ENCODE measurements at regions not wholly inside any gene's neighbourhood (a gene's known extent, or its start where the extent isn't known, plus 50 kb on each side); places are given as distances from the start of the nearest gene placed in this dataset.
A peak's percentile ranks its signal among the peaks of the same experiment; 100 is the strongest.

DNA sequence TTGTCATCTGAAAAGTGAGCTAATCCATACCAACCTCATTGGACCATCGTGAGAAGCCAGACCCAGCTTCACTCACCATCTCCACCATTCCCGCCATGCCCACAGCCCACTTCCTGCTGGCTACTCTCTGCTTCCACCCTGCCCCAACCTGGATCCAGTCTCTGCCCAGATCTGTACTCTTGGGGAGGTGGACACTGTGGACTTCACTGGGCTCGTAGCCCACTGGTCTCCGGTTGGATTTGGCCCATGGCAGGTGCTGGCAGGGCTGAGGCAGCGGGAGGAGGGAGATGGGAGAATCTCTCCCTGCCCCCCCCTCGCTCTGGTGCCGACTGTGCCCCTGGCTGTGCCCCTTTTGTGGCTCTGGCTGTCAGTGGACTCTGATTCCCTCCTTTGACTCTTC lies 193.8 kb downstream of the ABHD5 start:
- Histone ChIP-seq H3K27ac (ENCODE audit: low read depth in 1 of 2, low read length in 2 of 2) (peak overlapping the region in 1 of 2 donors; percentile 46), H3K36me3 (ENCODE audit: control insufficient read depth in 1 of 2, insufficient read depth in 2 of 2, low read length in 1 of 2) (no peaks in the 10 kb centered on the region), H3K4me3 (ENCODE audit: low read length in 2 of 2) (no peak overlapping the region), H3K9me3 (ENCODE audit: control insufficient read depth, low read length) (no peaks in the 10 kb centered on the region), H3K27me3 (ENCODE audit: control insufficient read depth in 1 of 2, insufficient read depth in 2 of 2, low read length in 1 of 2) (no peaks in the 10 kb centered on the region), H3K4me1 (ENCODE audit: control insufficient read depth in 1 of 2, insufficient read depth in 2 of 2, low read length in 2 of 2) (peaks cover 0 to 3% of the 10 kb centered on the region in 2 donors)
- intact Hi-C loops (cut with DNase I): no loop called here
- 38 to 44% methylated on average over 7 of the region's 7 CpGs for WGBS, 2 donors
- DNase-seq (no peak), ATAC-seq (ENCODE audit: low FRiP score) (peak; percentile 26)

- DNase-seq: no peak
- WGBS, 2 donors: 6 to 7% methylated on average over 3 of the region's 3 CpGs
- intact Hi-C loops (cut with DNase I): no loop called here
- no peaks in the 10 kb centered on the region for H3K27me3 ChIP-seq (ENCODE audit: control insufficient read depth in 1 of 2, insufficient read depth in 2 of 2, low read length in 1 of 2)
- H3K36me3 ChIP-seq (ENCODE audit: control insufficient read depth in 1 of 2, insufficient read depth in 2 of 2, low read length in 1 of 2): no peaks in the 10 kb centered on the region
- ATAC-seq (ENCODE audit: low FRiP score): no peak
- peaks cover 0 to 3% of the 10 kb centered on the region in 2 donors for H3K4me1 ChIP-seq (ENCODE audit: control insufficient read depth in 1 of 2, insufficient read depth in 2 of 2, low read length in 2 of 2)
- H3K27ac ChIP-seq (ENCODE audit: low read depth in 1 of 2, low read length in 2 of 2): peak overlapping the region in 1 of 2 donors; percentile 52
- H3K9me3 ChIP-seq (ENCODE audit: control insufficient read depth, low read length): no peaks in the 10 kb centered on the region
- no peak overlapping the region for H3K4me3 ChIP-seq (ENCODE audit: low read length in 2 of 2)
These were observed 195.3 kb downstream of the ABHD5 start for GRCh38 chr3:43885908-43886618.

GRCh38 chr3:43892061-43892460 lies 201.3 kb downstream of the ABHD5 start:
- Histone ChIP-seq H3K27ac (ENCODE audit: low read depth in 1 of 2, low read length in 2 of 2) (no peak overlapping the region), H3K4me1 (ENCODE audit: control insufficient read depth in 1 of 2, insufficient read depth in 2 of 2, low read length in 2 of 2) (no peaks in the 10 kb centered on the region), H3K9me3 (ENCODE audit: control insufficient read depth, low read length) (no peaks in the 10 kb centered on the region), H3K27me3 (ENCODE audit: control insufficient read depth in 1 of 2, insufficient read depth in 2 of 2, low read length in 1 of 2) (no peaks in the 10 kb centered on the region), H3K4me3 (ENCODE audit: low read length in 2 of 2) (no peak overlapping the region), H3K36me3 (ENCODE audit: control insufficient read depth in 1 of 2, insufficient read depth in 2 of 2, low read length in 1 of 2) (no peaks in the 10 kb centered on the region)
- ATAC-seq (ENCODE audit: low FRiP score): no peak
- no peak for DNase-seq
- 39 to 45% methylated on average over 6 of the region's 6 CpGs for WGBS, 2 donors
- intact Hi-C loops (cut with DNase I): no loop called here

GRCh38 chr3:43892526-43892925 lies 201.8 kb downstream of the ABHD5 start:
- Histone ChIP-seq H3K27ac (ENCODE audit: low read depth in 1 of 2, low read length in 2 of 2) (no peak overlapping the region), H3K4me1 (ENCODE audit: control insufficient read depth in 1 of 2, insufficient read depth in 2 of 2, low read length in 2 of 2) (no peaks in the 10 kb centered on the region), H3K27me3 (ENCODE audit: control insufficient read depth in 1 of 2, insufficient read depth in 2 of 2, low read length in 1 of 2) (no peaks in the 10 kb centered on the region), H3K9me3 (ENCODE audit: control insufficient read depth, low read length) (no peaks in the 10 kb centered on the region), H3K36me3 (ENCODE audit: control insufficient read depth in 1 of 2, insufficient read depth in 2 of 2, low read length in 1 of 2) (no peaks in the 10 kb centered on the region), H3K4me3 (ENCODE audit: low read length in 2 of 2) (no peak overlapping the region)
- 42 to 45% methylated on average over 7 of the region's 7 CpGs for WGBS, 2 donors
- no peak for DNase-seq
- no peak for ATAC-seq (ENCODE audit: low FRiP score)
- intact Hi-C loops (cut with DNase I): no loop called here

DNA sequence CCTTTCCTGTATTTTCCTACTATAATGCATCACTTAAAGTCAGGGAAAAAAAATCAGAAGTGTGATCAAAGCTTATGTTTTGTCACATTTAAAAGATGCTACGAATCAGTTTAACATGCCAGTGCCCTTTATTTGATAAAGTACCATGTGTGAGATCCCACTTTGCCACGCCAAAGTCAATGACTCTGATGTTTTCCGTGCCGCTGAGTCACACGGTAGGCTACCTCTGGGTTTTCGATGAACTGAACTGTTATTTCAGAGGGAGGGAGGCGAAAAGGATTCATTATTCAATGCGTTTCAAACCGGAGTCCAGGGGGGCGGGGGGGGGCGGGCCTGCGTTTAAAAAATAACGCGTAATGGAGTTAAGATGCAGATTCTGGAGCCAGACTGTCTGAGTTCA lies 203.0 kb downstream of the ABHD5 start:
- H3K9me3 ChIP-seq (ENCODE audit: control insufficient read depth, low read length): no peaks in the 10 kb centered on the region
- no peaks in the 10 kb centered on the region for H3K27me3 ChIP-seq (ENCODE audit: control insufficient read depth in 1 of 2, insufficient read depth in 2 of 2, low read length in 1 of 2)
- DNase-seq (no peak), ATAC-seq (ENCODE audit: low FRiP score) (no peak)
- intact Hi-C loops (cut with DNase I): no loop called here
- H3K36me3 ChIP-seq (ENCODE audit: control insufficient read depth in 1 of 2, insufficient read depth in 2 of 2, low read length in 1 of 2): no peaks in the 10 kb centered on the region
- peak overlapping the region; percentile 21 to 54 for H3K4me3 ChIP-seq (ENCODE audit: low read length in 2 of 2)
- WGBS, 2 donors: 2 to 3% methylated on average over 14 of the region's 14 CpGs
- H3K4me1 ChIP-seq (ENCODE audit: control insufficient read depth in 1 of 2, insufficient read depth in 2 of 2, low read length in 2 of 2): no peaks in the 10 kb centered on the region
- peak overlapping the region in 1 of 2 donors; percentile 31 for H3K27ac ChIP-seq (ENCODE audit: low read depth in 1 of 2, low read length in 2 of 2)

DNA sequence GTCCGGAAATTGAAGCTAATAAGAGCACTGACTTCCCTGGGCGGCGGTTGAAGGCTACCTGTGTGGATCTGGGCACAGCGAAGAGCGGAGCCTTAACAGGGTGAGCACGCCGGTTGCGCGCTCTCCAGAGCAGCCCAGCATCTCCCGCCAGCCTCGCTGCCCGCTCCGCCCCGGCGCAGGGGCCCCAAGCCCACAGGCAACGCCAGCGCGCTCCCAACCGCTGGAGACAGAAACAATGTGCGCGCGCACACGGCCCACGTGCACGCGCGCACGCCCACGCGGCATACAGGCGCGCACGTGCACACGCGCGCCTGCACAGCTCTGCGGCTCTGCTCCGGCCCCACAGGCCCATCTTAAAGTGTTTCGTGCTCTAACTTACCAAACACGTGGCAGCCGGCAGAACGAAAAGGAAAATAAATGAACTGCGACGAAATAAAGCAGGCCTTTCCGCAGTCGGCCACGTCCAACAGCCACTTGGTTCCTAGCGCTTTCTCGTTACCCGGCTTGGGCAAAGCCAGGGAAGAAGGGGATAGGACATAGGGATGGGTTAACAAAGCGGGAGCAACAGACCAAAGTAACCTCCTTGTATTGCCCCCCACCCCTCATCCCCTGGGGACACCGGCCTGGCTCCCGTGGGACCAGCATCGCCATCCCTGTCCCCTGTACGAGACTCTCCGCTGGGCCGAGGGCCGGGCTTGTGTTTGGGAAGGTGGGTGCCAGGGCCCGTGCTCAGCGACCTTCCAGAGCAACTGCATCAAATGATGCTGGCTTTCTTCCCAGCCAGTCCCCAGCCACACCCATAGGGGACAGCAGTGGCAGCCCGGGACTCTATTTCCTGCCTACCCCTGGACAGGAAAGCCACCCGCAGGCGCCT lies 203.7 kb downstream of the ABHD5 start:
- 8 to 9% methylated on average over 63 of the region's 63 CpGs for WGBS, 2 donors
- DNase-seq (peak; percentile 69 to 92), ATAC-seq (ENCODE audit: low FRiP score) (peak; percentile 91)
- H3K27me3 ChIP-seq (ENCODE audit: control insufficient read depth in 1 of 2, insufficient read depth in 2 of 2, low read length in 1 of 2): no peaks in the 10 kb centered on the region
- intact Hi-C loops (cut with DNase I): no loop called here
- H3K27ac ChIP-seq (ENCODE audit: low read depth in 1 of 2, low read length in 2 of 2): peak overlapping the region in 1 of 2 donors; percentile 31
- H3K4me3 ChIP-seq (ENCODE audit: low read length in 2 of 2): peak overlapping the region; percentile 21 to 54
- no peaks in the 10 kb centered on the region for H3K36me3 ChIP-seq (ENCODE audit: control insufficient read depth in 1 of 2, insufficient read depth in 2 of 2, low read length in 1 of 2)
- H3K4me1 ChIP-seq (ENCODE audit: control insufficient read depth in 1 of 2, insufficient read depth in 2 of 2, low read length in 2 of 2): no peaks in the 10 kb centered on the region
- no peaks in the 10 kb centered on the region for H3K9me3 ChIP-seq (ENCODE audit: control insufficient read depth, low read length)

DNA sequence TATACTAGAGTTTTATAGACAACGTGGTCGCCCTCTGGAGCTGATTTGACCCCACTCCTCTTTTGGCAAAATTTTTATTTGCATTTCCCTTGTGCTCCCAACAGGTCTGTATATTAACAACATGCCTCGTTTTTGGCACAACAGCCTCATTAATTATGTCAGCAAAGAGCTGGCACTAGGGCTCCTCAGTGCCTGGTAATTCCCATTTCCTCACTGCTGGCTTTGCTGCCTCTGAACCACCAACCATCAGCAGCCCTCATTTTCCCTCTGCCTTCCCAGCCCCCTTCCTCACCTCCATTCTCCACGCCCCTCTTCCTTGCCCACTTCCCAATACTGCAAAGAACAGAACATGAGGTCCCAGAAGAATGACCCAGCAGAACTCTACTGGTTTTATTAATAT lies 204.8 kb downstream of the ABHD5 start:
- Histone ChIP-seq H3K4me1 (ENCODE audit: control insufficient read depth in 1 of 2, insufficient read depth in 2 of 2, low read length in 2 of 2) (no peaks in the 10 kb centered on the region), H3K4me3 (ENCODE audit: low read length in 2 of 2) (no peak overlapping the region), H3K27ac (ENCODE audit: low read depth in 1 of 2, low read length in 2 of 2) (no peak overlapping the region), H3K27me3 (ENCODE audit: control insufficient read depth in 1 of 2, insufficient read depth in 2 of 2, low read length in 1 of 2) (no peaks in the 10 kb centered on the region), H3K9me3 (ENCODE audit: control insufficient read depth, low read length) (no peaks in the 10 kb centered on the region), H3K36me3 (ENCODE audit: control insufficient read depth in 1 of 2, insufficient read depth in 2 of 2, low read length in 1 of 2) (no peaks in the 10 kb centered on the region)
- ATAC-seq (ENCODE audit: low FRiP score) (no peak), DNase-seq (no peak)
- WGBS, 2 donors: 77% methylated on average over 4 of the region's 4 CpGs
- intact Hi-C loops (cut with DNase I): no loop called here

DNA sequence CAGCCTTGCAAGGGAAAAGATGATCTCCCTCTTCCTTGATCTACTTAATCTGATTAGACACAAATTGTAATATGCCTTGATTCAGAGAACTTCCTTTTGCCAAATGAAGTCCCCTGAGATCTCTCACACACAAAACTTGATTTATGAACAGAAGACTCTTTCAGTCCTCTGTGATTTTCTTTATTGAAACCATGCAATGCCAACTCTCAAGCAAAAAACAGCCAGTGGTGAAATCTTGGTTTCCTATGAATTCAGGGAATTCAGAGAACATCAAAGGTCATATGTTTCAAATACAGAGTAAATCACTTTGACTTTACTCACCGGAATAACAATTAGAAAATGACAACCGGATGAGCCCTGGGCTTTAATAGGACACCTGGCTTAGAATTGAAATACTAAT lies 211.7 kb downstream of the ABHD5 start:
- H3K9me3 ChIP-seq (ENCODE audit: control insufficient read depth, low read length): no peaks in the 10 kb centered on the region
- H3K36me3 ChIP-seq (ENCODE audit: control insufficient read depth in 1 of 2, insufficient read depth in 2 of 2, low read length in 1 of 2): no peaks in the 10 kb centered on the region
- no peak for DNase-seq
- ATAC-seq (ENCODE audit: low FRiP score): no peak
- H3K4me3 ChIP-seq (ENCODE audit: low read length in 2 of 2): no peak overlapping the region
- 94 to 95% methylated on average over 2 of the region's 2 CpGs for WGBS, 2 donors
- H3K4me1 ChIP-seq (ENCODE audit: control insufficient read depth in 1 of 2, insufficient read depth in 2 of 2, low read length in 2 of 2): no peaks in the 10 kb centered on the region
- no peak overlapping the region for H3K27ac ChIP-seq (ENCODE audit: low read depth in 1 of 2, low read length in 2 of 2)
- intact Hi-C loops (cut with DNase I): no loop called here
- H3K27me3 ChIP-seq (ENCODE audit: control insufficient read depth in 1 of 2, insufficient read depth in 2 of 2, low read length in 1 of 2): no peaks in the 10 kb centered on the region

DNA sequence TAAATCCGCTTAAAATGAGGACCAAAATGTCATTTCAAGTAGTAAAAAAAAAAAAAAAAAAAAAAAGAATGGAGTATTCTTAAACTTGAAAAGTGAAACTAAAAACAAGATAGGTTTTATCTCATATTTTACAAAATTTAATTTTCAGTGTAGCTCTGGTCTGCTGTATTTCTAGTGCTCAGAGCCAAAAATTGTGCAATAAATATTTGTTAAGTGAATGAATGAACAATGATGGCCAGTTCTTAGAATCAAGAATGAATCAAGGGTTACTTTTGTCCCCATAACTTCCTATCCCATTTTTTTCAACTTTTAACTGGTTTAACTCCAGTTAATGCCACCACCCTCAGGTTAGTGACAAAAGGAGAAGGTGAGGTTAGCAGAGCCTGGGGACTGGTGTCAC lies 214.4 kb downstream of the ABHD5 start:
- no peak overlapping the region for H3K27ac ChIP-seq (ENCODE audit: low read depth in 1 of 2, low read length in 2 of 2)
- DNase-seq (no peak), ATAC-seq (ENCODE audit: low FRiP score) (no peak)
- no peaks in the 10 kb centered on the region for H3K4me1 ChIP-seq (ENCODE audit: control insufficient read depth in 1 of 2, insufficient read depth in 2 of 2, low read length in 2 of 2)
- H3K9me3 ChIP-seq (ENCODE audit: control insufficient read depth, low read length): no peaks in the 10 kb centered on the region
- 90 to 93% methylated on average over 1 of the region's 1 CpG for WGBS, 2 donors
- no peaks in the 10 kb centered on the region for H3K27me3 ChIP-seq (ENCODE audit: control insufficient read depth in 1 of 2, insufficient read depth in 2 of 2, low read length in 1 of 2)
- H3K36me3 ChIP-seq (ENCODE audit: control insufficient read depth in 1 of 2, insufficient read depth in 2 of 2, low read length in 1 of 2): no peaks in the 10 kb centered on the region
- H3K4me3 ChIP-seq (ENCODE audit: low read length in 2 of 2): no peak overlapping the region
- intact Hi-C loops (cut with DNase I): no loop called here
